Liver (tissue), 3 donors: ENCODE measurements at regions not wholly inside any gene's neighbourhood (a gene's known extent, or its start where the extent isn't known, plus 50 kb on each side); places are given as distances from the start of the nearest gene placed in this dataset.

Experiments
- EGR1 ChIP-seq, 2 donors: IDR thresholded peaks; 2 replicates each; pipeline ENCODE4 v1.6.1; 2016 to 2018; ENCODE audit warnings: antibody characterized with exemption in 2 of 2, low read depth in 2 of 2
- RAD21 ChIP-seq, 2 donors: IDR thresholded peaks; 2 replicates each; pipeline ENCODE4 v1.6.1; 2016; ENCODE audit warnings: antibody characterized with exemption in 2 of 2, mild to moderate bottlenecking in 2 of 2
- TAF1 ChIP-seq: conservative IDR thresholded peaks from 2 replicates; pipeline ENCODE4 v1.6.1; 2016; ENCODE audit warnings: antibody characterized with exemption, mild to moderate bottlenecking
- YY1 ChIP-seq: IDR thresholded peaks from 2 replicates; pipeline ENCODE4 v1.6.1; 2016; ENCODE audit warnings: antibody characterized with exemption, mild to moderate bottlenecking
- TF ChIP-seq, protein P1 (sequence below): fragments of 150-350 bp; IDR thresholded peaks from 2 replicates; pipeline ENCODE4 v1.5.1; 2017; ENCODE audit warnings: improper control_type of control experiment, low read depth, low read length; ENCODE audit not compliant: missing input control
- TF ChIP-seq, protein P2 (sequence below): IDR thresholded peaks from 2 replicates; pipeline ENCODE4 v1.6.1; 2016; ENCODE audit warnings: antibody characterized with exemption, mild to moderate bottlenecking
- donor health status: healthy.
- donor health status: healthy.

DNA sequence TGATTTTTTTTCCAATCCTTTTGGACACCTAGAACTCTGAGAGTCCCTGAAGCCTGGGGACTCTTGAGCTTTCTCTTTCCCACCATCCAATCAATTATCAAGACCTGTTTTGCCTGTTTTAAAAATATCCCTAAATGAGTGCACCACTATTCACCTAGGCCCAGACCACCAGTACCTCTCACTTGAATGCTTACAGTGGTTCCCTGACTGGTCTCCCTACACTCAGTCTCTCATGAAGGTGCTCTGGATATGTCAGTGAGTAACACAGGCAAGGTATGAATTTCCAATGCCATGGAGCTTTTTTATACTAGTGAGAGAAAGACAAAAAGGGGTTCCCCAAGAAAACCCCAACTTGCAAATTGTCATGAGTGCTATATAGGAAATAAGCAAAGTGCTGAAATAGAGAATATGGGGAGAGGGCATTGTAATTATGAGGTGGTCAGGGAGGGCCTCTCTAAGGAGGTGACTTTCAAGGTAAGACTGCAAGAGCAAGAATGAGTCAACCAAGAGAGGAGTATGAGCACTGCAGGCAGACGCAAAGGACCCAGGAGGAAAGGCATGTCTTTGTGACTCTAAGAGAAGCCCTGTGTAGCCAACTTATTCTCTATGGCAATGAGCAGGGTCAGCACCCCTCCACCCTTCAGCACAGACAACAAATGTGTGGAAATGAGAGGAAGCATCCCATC, 85.3 kb upstream of the MBIP start:
- TF ChIP-seq, protein P1, sequence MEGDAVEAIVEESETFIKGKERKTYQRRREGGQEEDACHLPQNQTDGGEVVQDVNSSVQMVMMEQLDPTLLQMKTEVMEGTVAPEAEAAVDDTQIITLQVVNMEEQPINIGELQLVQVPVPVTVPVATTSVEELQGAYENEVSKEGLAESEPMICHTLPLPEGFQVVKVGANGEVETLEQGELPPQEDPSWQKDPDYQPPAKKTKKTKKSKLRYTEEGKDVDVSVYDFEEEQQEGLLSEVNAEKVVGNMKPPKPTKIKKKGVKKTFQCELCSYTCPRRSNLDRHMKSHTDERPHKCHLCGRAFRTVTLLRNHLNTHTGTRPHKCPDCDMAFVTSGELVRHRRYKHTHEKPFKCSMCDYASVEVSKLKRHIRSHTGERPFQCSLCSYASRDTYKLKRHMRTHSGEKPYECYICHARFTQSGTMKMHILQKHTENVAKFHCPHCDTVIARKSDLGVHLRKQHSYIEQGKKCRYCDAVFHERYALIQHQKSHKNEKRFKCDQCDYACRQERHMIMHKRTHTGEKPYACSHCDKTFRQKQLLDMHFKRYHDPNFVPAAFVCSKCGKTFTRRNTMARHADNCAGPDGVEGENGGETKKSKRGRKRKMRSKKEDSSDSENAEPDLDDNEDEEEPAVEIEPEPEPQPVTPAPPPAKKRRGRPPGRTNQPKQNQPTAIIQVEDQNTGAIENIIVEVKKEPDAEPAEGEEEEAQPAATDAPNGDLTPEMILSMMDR = no peak
- TF ChIP-seq RAD21 (IDR thresholded peaks at IDR 0.05) = no peak
- TF ChIP-seq TAF1 = no peak
- TF ChIP-seq, protein P2, sequence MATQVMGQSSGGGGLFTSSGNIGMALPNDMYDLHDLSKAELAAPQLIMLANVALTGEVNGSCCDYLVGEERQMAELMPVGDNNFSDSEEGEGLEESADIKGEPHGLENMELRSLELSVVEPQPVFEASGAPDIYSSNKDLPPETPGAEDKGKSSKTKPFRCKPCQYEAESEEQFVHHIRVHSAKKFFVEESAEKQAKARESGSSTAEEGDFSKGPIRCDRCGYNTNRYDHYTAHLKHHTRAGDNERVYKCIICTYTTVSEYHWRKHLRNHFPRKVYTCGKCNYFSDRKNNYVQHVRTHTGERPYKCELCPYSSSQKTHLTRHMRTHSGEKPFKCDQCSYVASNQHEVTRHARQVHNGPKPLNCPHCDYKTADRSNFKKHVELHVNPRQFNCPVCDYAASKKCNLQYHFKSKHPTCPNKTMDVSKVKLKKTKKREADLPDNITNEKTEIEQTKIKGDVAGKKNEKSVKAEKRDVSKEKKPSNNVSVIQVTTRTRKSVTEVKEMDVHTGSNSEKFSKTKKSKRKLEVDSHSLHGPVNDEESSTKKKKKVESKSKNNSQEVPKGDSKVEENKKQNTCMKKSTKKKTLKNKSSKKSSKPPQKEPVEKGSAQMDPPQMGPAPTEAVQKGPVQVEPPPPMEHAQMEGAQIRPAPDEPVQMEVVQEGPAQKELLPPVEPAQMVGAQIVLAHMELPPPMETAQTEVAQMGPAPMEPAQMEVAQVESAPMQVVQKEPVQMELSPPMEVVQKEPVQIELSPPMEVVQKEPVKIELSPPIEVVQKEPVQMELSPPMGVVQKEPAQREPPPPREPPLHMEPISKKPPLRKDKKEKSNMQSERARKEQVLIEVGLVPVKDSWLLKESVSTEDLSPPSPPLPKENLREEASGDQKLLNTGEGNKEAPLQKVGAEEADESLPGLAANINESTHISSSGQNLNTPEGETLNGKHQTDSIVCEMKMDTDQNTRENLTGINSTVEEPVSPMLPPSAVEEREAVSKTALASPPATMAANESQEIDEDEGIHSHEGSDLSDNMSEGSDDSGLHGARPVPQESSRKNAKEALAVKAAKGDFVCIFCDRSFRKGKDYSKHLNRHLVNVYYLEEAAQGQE = no peak
- no peak for TF ChIP-seq YY1
- no peak for TF ChIP-seq EGR1 (IDR thresholded peaks at IDR 0.05; ENCODE audit: low read depth in 2 of 2)
